GM18907 (cell line): ENCODE measurements at regions not wholly inside any gene's neighbourhood (a gene's known extent, or its start where the extent isn't known, plus 50 kb on each side); places are given as distances from the start of the nearest gene placed in this dataset.

Experiments used
- ATAC-seq: cut with Tn5 transposase; IDR thresholded peaks from one replicate; pipeline ENCODE4 v1.9.1; 2021; ENCODE audit warnings: mild to moderate bottlenecking, moderate library complexity; ENCODE audit not compliant: unreplicated experiment

DNA sequence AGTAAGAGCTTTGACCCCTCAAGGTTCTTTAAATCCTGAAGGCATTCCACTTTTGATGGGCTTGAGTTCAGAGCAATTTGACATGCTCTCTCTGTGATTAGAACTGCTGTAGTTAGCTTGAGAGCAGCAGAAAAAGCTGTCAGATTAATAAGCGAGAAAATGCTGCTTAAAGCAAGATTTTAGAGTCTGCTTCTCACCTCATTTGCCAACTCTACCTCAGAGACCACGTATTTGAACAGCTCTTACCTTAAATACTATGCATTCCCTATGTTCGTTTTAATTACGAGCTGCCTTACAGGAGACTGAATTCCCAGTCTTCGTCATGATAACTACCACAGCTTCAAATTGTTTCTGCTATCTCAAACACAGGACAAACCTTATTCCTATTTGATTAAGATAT, 253.4 kb downstream of the SLITRK6 start:
- ATAC-seq = no peak

DNA sequence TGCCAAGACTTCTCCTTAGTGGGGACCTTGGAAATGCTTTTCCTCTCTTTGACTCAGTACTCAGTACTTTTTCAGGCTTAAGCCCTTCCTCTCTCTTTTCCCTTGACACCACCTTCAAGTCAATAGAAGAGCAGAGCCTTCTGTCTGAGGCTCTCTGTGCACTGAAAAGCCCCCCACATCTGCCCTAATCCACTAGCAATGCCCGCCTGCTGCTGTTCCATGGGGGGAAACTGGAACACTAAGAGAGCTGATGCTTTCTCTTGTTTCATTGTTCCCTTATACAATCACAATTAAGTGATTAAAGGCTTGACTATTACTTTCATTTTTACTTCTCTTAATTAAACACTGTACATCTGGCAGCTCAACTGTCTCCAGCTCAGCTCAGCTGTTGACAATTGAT, 254.5 kb downstream of the SLITRK6 start:
- no peak for ATAC-seq

DNA sequence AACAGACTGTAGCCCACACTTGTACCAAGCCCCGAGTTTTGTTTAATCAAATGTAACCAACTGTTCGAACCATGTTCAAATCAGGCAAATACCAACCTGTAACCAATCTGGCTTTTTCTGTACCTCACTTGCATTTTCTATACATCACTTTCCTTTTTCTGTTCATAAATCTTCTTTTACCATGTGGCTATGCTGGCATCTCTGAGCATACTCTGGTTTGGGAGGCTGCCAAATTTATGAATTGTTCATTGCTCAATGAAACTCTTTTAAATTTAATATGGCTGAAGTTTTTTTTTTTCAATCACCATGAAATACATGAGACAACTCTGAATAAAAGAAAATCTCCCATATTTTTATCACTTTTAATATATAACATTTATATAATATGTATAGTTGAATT, 256.1 kb downstream of the SLITRK6 start:
- no peak for ATAC-seq

DNA sequence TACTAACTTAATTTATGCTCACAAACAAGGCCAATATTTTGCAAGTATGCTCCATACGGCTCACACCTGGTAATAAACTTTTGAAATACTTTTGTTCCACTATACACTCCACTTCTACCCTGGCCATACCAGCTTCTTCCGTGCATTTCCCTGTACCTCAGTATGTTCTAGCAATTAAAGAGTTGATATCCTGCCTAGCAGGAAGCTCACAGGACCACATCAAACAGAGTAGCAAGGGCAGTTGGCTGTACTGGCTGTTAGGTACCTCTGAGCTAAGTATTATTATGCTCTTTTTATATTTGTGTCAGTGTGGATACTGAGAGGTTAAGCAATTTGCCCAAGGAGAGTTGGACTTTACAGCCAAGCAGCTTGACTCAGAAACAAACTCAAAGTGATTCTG, 257.7 kb downstream of the SLITRK6 start:
- no peak for ATAC-seq

DNA sequence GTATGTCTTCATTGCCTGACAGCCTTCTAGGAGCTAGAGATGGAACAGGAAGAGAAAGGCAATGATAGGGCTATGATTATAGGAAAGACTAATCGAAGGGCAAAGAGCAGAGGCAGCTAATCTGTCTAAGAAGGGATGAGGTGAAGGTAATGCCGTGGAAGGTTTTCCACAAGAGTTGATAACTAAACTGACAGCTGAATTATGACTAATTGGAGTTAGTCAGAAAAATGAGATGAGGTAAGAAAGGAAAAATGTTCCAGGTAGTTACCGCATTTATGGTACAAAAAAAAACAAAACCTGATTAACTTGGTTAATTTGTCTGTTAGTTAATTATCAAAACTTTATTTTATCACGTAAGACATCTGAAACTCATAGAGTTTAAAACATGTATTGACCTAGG, 260.3 kb downstream of the SLITRK6 start:
- no peak for ATAC-seq

DNA sequence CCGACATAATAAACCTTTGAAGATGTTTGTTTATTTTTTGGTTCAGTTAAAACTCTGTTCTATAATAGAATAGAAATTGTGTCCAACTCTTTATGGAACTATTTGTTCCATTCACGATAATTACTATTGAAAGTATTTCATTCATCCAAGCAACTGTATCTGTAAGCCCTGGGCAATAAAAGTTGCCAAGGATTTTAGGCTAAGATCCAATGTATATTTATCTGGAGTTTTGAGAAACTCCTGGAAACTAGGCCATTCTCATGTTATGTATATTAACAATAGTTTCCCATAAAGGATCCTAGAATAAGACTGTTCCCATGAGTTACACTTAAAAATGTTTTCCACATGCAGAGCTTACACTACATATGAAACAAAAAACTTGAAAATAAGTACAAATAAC, 261.6 kb downstream of the SLITRK6 start:
- ATAC-seq = no peak

DNA sequence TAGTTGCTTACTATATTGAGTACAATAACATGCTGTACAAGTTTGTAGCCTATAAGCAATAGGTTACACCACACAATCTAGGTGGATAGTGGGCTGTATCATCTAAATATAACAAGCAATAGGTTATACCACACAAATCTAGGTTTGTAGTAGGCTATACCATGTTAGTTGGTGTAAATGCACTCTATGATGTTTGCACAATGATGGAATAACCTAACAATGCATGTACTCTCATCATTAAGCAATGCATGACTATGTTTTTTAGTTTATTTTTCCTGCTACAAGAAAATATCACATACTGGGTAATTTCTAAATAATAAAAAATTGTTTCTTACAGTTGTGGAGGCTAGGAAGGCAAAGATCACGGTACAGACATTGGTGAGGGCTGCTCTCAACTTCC, 262.5 kb downstream of the SLITRK6 start:
- ATAC-seq = no peak

DNA sequence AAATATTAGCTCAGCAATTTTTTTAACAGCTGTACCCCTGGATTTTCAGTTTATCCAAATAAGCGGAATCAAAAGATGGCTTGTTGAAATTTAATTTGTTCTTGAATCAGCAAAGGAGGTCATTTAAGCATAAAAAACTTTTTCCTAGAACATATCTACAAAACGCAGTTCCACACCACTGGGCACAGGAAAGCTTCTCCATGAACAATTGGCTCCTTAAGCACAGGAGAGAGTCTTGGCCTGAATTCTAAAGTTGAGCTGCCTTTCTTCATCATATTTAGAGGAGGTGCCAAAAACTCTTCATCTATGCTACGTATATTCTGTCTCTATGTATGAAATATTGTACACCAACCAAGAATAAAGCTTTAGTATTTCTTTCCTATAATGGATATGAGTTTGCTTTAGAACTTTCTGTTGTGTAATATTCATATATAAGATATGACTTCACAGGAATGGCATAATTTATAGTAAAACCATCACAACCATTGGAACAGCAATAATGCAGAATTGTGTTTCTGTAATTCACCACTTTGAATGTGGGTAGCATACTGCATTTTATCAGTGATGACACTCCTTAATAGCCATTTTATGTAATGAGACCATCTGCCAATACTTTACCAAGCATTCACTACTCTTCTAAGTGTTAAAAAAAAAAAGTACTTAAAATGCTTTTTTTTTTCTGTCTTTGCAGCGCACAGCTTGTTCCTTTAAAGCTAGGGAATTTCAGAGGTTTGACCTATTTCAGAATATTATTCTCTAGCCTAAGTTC, 263.7 kb downstream of the SLITRK6 start:
- ATAC-seq = no peak

DNA sequence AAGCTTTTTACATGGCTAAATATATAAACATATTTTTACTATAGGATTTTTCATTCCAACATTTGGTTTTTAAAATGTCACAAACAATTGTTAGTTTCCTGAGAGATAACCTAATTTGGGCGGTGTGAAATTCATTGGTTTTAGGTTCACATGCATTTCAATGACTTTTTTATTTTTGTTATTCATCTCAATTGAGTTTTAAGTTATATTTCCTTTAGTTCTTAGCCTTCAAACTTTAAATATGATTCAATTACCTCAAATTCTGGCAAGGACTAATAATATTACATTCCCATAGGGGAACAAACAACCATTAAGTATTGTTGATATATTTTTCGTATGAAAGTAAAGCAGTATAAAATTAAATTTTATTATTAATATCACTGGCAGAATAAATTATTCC, 265.3 kb downstream of the SLITRK6 start:
- ATAC-seq = no peak

DNA sequence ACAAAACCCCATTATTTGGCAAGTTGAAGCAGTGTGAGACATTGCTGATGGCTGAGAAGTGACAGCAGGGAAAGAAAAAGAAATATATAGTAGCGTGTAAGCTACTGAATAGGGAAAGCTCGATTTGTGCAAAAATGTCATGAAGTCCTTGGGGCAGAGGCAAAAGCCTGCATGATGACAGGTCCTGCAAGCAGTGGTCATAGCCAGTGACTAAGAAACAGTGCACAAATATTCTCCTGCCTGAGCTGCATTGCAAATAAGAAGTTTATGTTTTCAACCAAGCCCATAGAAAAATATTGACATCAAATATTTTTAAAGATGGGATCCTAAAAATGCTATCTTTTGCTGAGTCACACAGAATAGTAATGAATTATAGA, 270.0 kb downstream of the SLITRK6 start:
- ATAC-seq = no peak

DNA sequence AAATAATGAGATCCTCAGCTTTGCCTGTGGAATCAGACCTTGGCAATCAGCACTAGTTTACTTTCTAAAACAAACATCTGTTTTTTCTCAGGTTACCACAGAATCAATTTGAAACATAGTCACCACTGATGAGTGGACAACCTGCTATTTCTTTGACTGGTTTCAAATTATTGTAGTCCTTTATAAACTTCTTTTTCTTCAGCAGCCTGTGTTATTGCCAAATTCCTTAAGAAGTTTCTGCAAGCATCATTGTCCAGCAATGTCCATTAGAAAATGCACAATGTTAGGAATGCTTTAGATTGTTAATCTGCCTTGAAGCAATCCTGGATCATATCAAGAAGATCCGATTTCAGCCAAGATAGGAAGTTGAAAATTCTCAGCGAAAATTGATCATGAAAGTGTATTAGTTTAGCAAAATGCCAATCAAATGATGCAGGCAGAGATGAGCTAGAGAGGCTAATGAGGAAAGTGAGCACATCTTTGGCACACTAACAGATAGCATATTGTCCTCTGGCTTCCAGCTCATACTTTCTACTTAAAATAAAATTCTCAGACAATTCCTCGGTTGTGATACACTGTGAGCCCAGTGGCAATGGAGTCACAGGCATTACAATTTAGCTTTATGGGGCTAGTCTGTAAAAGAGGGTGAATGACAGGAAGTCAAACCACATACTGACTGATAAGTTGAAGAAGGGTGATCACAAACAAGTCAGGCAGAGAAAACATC, 270.6 kb downstream of the SLITRK6 start:
- no peak for ATAC-seq

DNA sequence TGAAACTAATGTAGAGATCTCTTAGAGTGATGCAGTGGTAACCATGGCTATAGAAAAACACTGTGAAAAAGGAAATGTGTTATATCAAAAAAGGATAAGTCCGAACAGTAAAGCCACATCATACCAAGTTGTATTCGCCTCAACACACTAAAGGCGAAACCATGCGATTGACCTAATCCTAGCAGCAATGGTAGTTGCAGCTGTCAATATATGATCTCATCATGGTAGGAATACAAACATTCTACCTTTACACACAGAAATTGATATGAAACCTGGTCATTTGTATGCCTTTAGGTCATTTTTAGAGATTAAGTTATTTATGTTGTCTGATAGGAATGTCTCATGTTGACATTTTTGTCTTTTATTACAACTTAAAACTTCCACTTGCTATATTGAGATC, 271.9 kb downstream of the SLITRK6 start:
- ATAC-seq = no peak

DNA sequence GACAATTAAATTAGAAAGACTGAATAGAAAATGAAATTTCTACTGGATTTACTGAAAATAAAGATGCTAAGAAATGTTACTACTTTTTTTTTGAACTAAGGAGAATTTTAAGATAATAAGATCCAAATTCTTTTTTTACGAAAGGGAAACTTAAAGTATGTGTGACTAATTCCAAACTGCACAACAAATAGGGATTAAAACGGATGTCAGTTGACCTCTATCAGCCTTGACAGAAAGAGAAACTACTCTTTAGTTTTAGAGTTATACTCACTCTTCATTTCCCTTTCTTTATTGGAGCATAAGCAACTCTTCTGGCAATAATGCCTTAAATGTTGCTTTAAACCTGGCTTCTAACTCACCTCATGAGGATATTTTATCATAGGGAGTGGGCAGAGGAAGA, 273.8 kb downstream of the SLITRK6 start:
- no peak for ATAC-seq

DNA sequence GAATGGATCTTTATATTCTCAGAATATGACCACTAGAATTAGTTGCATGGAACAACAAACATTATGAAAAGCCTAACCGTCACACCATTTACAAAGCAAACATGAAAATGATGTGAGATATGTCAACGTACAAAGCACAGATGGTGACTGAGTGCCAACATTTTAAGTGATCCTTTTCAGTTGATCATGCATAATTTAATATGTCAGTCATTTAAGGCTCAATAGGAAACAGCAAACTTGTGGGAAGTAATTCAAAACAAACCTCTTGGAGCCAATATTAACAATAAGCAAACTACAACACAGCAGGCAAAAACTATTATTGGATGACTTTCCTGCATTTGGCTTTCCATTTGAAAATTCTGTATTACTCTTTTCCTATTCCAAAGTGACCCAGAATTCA, 277.6 kb downstream of the SLITRK6 start:
- ATAC-seq = no peak

DNA sequence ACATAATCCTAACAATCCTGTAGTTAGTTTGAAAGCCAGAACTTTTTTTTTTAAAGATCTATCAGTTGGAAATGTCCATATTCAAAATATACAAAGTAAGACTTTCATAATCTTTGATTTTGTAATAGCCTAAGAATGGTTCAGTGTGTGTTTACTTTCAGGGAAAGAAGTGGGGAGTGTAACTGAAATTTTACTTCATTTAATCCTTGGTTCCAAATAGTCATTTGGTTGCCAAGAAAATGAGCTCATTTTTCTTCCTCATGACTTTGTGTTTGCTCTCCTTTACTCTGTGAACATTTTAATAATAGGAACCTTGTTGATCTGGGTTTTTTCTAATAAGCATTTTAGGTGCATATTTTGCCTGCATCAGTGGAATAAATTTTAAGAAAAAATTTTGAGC, 278.8 kb downstream of the SLITRK6 start:
- no peak for ATAC-seq

DNA sequence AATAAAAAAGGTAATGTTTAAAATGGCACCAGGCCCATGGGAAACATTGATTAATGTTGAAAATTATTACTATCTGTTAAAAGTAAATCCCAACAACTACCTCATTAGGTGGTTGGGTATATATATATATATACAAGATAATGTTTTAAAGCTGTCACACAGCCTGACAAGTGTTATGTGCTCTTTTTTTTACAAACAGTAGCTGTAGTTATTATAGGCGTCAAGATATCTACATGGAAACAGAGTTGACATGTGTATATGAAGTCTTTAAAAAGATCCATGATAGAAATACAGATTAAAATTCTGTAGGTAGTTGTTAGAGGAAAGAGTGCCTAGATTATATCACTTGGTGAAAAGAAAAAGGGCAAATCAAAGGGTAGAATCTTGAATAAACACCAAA, 279.9 kb downstream of the SLITRK6 start:
- no peak for ATAC-seq

DNA sequence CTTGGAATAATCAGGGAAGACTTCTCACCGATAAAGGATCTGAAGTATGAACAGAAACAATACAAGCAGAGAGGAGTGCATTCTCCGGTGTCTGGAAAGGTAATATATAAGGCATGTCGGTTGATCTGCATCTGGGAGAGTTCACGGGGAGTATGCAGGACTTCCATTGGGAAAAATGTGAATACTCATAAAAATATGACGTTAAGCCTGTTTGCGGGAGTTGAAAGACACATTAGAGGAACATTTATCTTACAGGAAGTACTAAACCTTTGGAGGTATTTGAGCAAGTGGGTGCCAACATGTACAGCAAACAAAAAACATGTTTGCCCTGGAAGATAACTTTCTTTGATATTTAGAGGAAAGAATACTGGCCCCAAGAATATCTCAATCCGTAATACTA, 286.8 kb downstream of the SLITRK6 start:
- no peak for ATAC-seq

DNA sequence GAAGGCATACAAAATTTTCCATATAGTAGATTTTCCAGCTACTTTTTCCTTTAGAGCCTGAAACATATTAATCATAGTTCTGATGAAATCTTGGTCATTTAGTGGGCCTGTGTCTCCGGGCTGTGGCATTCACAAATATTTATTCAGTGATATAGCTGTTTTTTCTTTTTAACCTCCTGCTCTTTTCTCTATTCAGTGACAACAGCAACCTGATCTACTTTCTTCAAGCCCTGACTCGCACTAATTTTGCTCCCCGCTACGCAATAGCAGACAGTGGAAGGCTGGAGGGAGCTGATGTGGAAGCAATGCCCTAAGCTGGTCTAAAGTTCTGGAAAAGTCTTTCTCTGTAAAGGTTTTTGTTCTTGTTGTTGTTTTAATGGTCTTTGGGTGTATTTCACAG, 289.7 kb downstream of the SLITRK6 start:
- ATAC-seq = no peak

DNA sequence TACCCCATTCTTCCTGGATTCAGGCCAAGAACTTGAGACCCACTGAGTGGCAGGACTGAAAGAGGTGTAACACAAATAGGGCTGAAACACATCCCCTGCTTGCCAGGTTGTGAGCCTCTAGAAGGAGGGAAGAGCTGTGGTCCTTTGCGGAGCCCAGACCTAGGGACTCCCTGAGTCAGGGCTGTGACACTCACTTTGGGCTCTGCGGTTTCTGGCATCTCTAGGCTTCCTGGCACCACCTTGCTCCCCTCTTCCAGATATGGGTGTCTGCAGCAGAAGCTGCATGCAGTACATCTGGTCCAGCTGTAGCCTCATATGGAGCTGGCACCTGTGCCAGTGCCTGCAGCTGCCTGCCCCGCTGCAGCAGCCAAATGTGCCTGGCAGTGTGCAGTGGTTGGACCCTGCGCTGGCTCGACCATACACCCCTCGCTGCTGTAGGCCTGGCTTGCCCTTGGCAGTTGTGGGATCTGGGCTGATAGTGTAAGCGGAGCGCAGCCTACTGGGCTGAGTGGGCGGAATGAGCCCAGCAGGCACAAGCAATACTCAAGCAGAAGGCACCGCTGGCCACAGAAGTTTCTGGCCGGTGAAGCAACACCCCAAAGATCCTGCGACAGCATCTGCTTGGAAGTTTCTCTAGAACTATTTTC, 290.4 kb downstream of the SLITRK6 start:
- ATAC-seq = no peak

DNA sequence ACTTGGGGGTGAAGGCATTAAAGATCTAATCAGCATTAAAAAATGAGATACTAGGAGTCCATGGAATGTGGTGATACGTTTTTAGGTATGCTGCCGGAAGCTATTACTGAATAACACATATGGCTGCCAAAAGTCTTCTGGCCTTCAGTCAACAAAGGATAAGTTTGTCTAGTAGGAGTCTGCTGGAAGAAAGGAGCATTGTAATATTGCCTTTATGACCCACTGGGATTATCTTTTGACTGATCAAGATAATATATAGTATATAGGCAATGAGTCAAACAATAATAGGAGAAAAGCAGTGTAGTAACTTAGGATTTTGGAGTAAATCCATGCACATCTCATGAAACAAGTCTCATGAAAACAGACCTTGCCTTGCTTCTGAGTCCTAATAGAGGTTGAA, 295.4 kb downstream of the SLITRK6 start:
- no peak for ATAC-seq

DNA sequence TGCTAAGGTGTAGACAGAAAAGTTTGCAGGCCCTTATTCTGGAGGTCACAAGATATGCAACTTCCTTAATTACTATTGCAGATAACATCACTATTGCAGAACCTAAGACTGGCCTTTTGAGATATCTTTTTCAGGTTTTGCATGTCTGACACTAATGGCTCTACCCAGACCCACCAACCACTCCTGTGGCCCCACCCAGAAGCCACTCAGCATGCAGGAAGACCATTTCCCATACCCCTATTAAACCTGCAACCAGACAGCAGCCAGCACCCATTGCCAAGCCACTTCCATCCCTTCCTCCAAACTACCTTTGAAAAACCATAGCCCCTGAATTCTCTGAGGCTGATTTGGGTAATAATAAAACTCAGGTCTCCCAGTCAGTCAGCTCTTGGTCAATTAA, 297.6 kb downstream of the SLITRK6 start:
- no peak for ATAC-seq

DNA sequence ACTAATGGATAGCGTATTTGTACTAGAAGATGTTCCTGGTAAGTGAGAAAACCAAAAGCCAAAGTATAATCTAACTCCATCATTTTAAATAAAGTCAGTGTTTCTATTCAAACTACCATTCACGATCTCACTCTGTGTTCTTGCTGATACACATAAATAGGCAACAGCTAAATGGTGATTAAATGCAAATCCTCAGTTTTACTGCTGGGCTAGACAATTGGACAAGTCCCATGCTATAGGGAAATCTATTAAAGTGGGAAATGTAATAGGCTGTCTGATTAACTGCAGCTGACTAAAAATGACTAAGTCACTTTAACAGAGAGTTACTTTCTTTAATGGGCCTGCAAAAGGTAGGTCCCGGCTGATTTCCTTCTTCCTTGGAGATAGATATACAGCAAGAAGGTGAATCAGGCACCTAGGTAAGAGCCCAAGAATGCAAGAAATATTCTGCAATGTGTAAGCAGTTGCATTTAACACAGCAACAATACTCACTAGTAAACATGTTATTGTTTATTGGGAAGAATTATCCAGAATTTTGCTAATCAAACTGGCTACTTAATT, 298.4 kb downstream of the SLITRK6 start:
- no peak for ATAC-seq
